Naive thymus-derived CD4-positive, alpha-beta T cell (primary cell): ENCODE measurements at regions not wholly inside any gene's neighbourhood (a gene's known extent, or its start where the extent isn't known, plus 50 kb on each side); places are given as distances from the start of the nearest gene placed in this dataset.

Source experiments
- ATAC-seq: fragments of 150-1000 bp; cut with Tn5 transposase; 2 replicates; pipeline ENCODE4 v1.10.0; 2021; ENCODE audit warnings: mild to moderate bottlenecking, moderate library complexity
- CTCF ChIA-PET: fragments of 350-600 bp; sonication (Branson Sonifier 250); formaldehyde crosslinking; loops from one replicate; lab custom pipeline; 2021; ENCODE audit warnings: antibody characterized with exemption; lab: Charles Lee
- POLR2A ChIA-PET: fragments of 350-600 bp; sonication (Branson Sonifier 250); formaldehyde crosslinking; loops from one replicate; lab custom pipeline; 2021; ENCODE audit warnings: antibody characterized with exemption, inconsistent platforms; lab: Charles Lee
- DNase-seq, 9 donors: peaks; one replicate each; pipeline versions ENCODE4 v3.0.0 to v3.0.0-alpha.2; 2020 to 2022; ENCODE audit warnings: mixed read lengths in 1 of 9
- H3K27ac ChIP-seq: one replicate; pipeline ENCODE4 v1.7.0; 2013; ENCODE audit warnings: mild to moderate bottlenecking, low read depth, low read length, moderate library complexity
- H3K27me3 ChIP-seq, 2 donors: one replicate each; pipeline ENCODE4 v1.7.0; 2013; ENCODE audit warnings: low read length in 2 of 2, mild to moderate bottlenecking in 2 of 2, moderate library complexity in 2 of 2; ENCODE audit not compliant: control insufficient read depth in 2 of 2, insufficient read depth in 2 of 2
- H3K36me3 ChIP-seq, 3 experiments: 1 replicate in 2 of 3; 2 replicates in 1 of 3; pipeline ENCODE4 v1.7.0; 2013; ENCODE audit warnings: low read length in 3 of 3, mild to moderate bottlenecking in 3 of 3, moderate library complexity in 1 of 3; ENCODE audit not compliant: insufficient read depth in 3 of 3, control insufficient read depth in 2 of 3
- H3K4me1 ChIP-seq, 2 donors: one replicate each; pipeline ENCODE4 v1.7.0; 2013; ENCODE audit warnings: low read length in 2 of 2, mild to moderate bottlenecking in 2 of 2, moderate library complexity in 1 of 2; ENCODE audit not compliant: control insufficient read depth in 2 of 2, insufficient read depth in 2 of 2
- H3K4me3 ChIP-seq: 2 replicates; pipeline ENCODE4 v1.7.0; 2013; ENCODE audit warnings: mild to moderate bottlenecking, low read length
- H3K9me3 ChIP-seq, 3 experiments: 1 replicate in 2 of 3; 2 replicates in 1 of 3; pipeline ENCODE4 v1.7.0; 2013; ENCODE audit warnings: low read length in 3 of 3; ENCODE audit not compliant: control insufficient read depth in 2 of 3
- H3K27ac Mint-ChIP-seq, 9 donors: one replicate each; pipeline ENCODE4 v1.8.0; 2020 to 2022; ENCODE audit warnings: mixed read lengths in 9 of 9, mild to moderate bottlenecking in 8 of 9, moderate library complexity in 5 of 9, inconsistent platforms in 2 of 9
- H3K27me3 Mint-ChIP-seq, 5 donors: one replicate each; pipeline ENCODE4 v1.8.0; 2021 to 2022; ENCODE audit warnings: mixed read lengths in 5 of 5, mild to moderate bottlenecking in 1 of 5
- H3K36me3 Mint-ChIP-seq, 5 donors: one replicate each; pipeline ENCODE4 v1.8.0; 2020 to 2022; ENCODE audit warnings: mixed read lengths in 5 of 5, mild to moderate bottlenecking in 3 of 5, inconsistent platforms in 1 of 5
- H3K4me1 Mint-ChIP-seq, 7 donors: one replicate each; pipeline ENCODE4 v1.8.0; 2020 to 2022; ENCODE audit warnings: mixed read lengths in 7 of 7, mild to moderate bottlenecking in 3 of 7, inconsistent platforms in 1 of 7
- H3K4me3 Mint-ChIP-seq, 10 donors: one replicate each; pipeline ENCODE4 v1.8.0; 2020 to 2022; ENCODE audit warnings: mild to moderate bottlenecking in 10 of 10, mixed read lengths in 10 of 10, moderate library complexity in 6 of 10, inconsistent platforms in 2 of 10
- H3K9me3 Mint-ChIP-seq, 11 donors: one replicate each; pipeline ENCODE4 v1.8.0; 2020 to 2022; ENCODE audit warnings: mixed read lengths in 11 of 11, mild to moderate bottlenecking in 4 of 11, inconsistent platforms in 1 of 11, moderate library complexity in 1 of 11
- intact Hi-C, 2 donors: fragments of 100-400 bp; cut with micrococcal nuclease; formaldehyde crosslinking; loops; one replicate each; pipeline ENCODE4 v1.15.1; 2023

DNA sequence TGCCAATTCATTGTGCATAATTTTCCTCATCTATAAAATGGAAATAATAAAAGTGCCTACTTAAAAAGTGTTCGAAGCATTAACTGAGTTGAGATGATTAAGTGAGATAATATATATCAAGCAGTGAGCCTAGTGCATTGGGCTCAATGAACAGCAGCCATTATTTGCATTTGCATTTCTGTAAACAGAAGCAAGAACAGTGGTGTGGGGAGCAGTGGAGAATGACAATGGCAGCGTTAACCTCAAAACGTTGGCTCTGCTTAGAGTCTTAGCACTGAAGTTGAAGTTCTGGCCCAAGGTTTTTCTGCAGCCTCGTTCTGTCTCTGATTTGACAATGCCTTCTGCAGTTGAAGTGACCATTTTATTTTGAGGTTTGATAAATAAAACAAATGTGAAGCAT, 466.3 kb upstream of the ONECUT1 start:
- Mint-ChIP-seq H3K27ac (no peak overlapping the region), H3K4me1 (no peaks in the 10 kb centered on the region), H3K9me3 (peaks cover 0 to 2% (median 0%) of the 10 kb centered on the region in 11 donors), H3K27me3 (peaks cover 0 to 12% (median 0%) of the 10 kb centered on the region in 5 donors), H3K36me3 (no peaks in the 10 kb centered on the region), H3K4me3 (no peak overlapping the region)
- Histone ChIP-seq H3K36me3 (no peaks in the 10 kb centered on the region), H3K27ac (no peak overlapping the region), H3K27me3 (no peaks in the 10 kb centered on the region), H3K4me1 (no peaks in the 10 kb centered on the region), H3K9me3 (no peaks in the 10 kb centered on the region), H3K4me3 (no peak overlapping the region)
- POLR2A ChIA-PET = no interaction called here
- ATAC-seq (no peak), DNase-seq (no peak)
- CTCF ChIA-PET = no interaction called here
- intact Hi-C loops = no loop called here

GRCh38 chr15:53256043-53256442, 465.9 kb upstream of the ONECUT1 start:
- Histone ChIP-seq H3K4me1 (no peaks in the 10 kb centered on the region), H3K27me3 (no peaks in the 10 kb centered on the region), H3K4me3 (no peak overlapping the region), H3K27ac (no peak overlapping the region), H3K36me3 (no peaks in the 10 kb centered on the region), H3K9me3 (no peaks in the 10 kb centered on the region)
- Mint-ChIP-seq H3K4me1 (no peaks in the 10 kb centered on the region), H3K27me3 (peaks cover 0 to 10% (median 0%) of the 10 kb centered on the region in 5 donors), H3K27ac (no peak overlapping the region), H3K36me3 (no peaks in the 10 kb centered on the region), H3K4me3 (no peak overlapping the region), H3K9me3 (peaks cover 0 to 2% (median 0%) of the 10 kb centered on the region in 11 donors)
- POLR2A ChIA-PET = no interaction called here
- CTCF ChIA-PET = no interaction called here
- no peak for DNase-seq
- ATAC-seq = no peak
- intact Hi-C loops = no loop called here

- POLR2A ChIA-PET = no interaction called here
These were observed 461.9 kb upstream of the ONECUT1 start for GRCh38 chr15:53251996-53252395.

GRCh38 chr15:53251523-53251922, 461.4 kb upstream of the ONECUT1 start:
- H3K36me3 ChIP-seq = no peaks in the 10 kb centered on the region
- intact Hi-C loops = no loop called here
- H3K9me3 ChIP-seq = no peaks in the 10 kb centered on the region
- H3K4me3 Mint-ChIP-seq = no peak overlapping the region
- no peak overlapping the region for H3K27ac Mint-ChIP-seq
- H3K36me3 Mint-ChIP-seq = no peaks in the 10 kb centered on the region
- no peak overlapping the region for H3K4me3 ChIP-seq
- H3K4me1 ChIP-seq = no peaks in the 10 kb centered on the region
- no peaks in the 10 kb centered on the region for H3K4me1 Mint-ChIP-seq
- no peak for DNase-seq
- peaks cover 0 to 6% (median 0%) of the 10 kb centered on the region in 5 donors for H3K27me3 Mint-ChIP-seq
- H3K9me3 Mint-ChIP-seq = peaks cover 0 to 5% (median 0%) of the 10 kb centered on the region in 11 donors
- POLR2A ChIA-PET = no interaction called here
- no peak for ATAC-seq
- CTCF ChIA-PET = no interaction called here
- H3K27ac ChIP-seq = no peak overlapping the region
- H3K27me3 ChIP-seq = no peaks in the 10 kb centered on the region

More at GRCh38 chr15:53251996-53252395, 461.9 kb upstream of the ONECUT1 start:
- intact Hi-C loops = no loop called here
- Mint-ChIP-seq H3K4me1 (no peaks in the 10 kb centered on the region), H3K9me3 (peaks cover 0 to 3% (median 0%) of the 10 kb centered on the region in 11 donors), H3K27me3 (peaks cover 0 to 6% (median 0%) of the 10 kb centered on the region in 5 donors), H3K36me3 (no peaks in the 10 kb centered on the region), H3K4me3 (no peak overlapping the region), H3K27ac (no peak overlapping the region)
- Histone ChIP-seq H3K27me3 (no peaks in the 10 kb centered on the region), H3K4me3 (no peak overlapping the region), H3K9me3 (no peaks in the 10 kb centered on the region), H3K36me3 (no peaks in the 10 kb centered on the region), H3K4me1 (no peaks in the 10 kb centered on the region), H3K27ac (no peak overlapping the region)
- no peak for DNase-seq
- ATAC-seq = no peak
- CTCF ChIA-PET = no interaction called here

GRCh38 chr15:53247041-53247708, 457.0 kb upstream of the ONECUT1 start:
- H3K36me3 Mint-ChIP-seq = no peaks in the 10 kb centered on the region
- DNase-seq (no peak), ATAC-seq (no peak)
- H3K27ac Mint-ChIP-seq = no peak overlapping the region
- ChIA-PET POLR2A (no interaction called here), CTCF (no interaction called here)
- intact Hi-C loops = no loop called here
- no peak overlapping the region for H3K4me3 Mint-ChIP-seq
- Histone ChIP-seq H3K4me1 (no peaks in the 10 kb centered on the region), H3K4me3 (no peak overlapping the region), H3K27me3 (no peaks in the 10 kb centered on the region), H3K27ac (no peak overlapping the region), H3K36me3 (no peaks in the 10 kb centered on the region), H3K9me3 (no peaks in the 10 kb centered on the region)
- H3K27me3 Mint-ChIP-seq = peaks cover 0 to 6% (median 0%) of the 10 kb centered on the region in 5 donors
- H3K4me1 Mint-ChIP-seq = no peaks in the 10 kb centered on the region
- peaks cover 0 to 6% (median 0%) of the 10 kb centered on the region in 11 donors for H3K9me3 Mint-ChIP-seq

DNA sequence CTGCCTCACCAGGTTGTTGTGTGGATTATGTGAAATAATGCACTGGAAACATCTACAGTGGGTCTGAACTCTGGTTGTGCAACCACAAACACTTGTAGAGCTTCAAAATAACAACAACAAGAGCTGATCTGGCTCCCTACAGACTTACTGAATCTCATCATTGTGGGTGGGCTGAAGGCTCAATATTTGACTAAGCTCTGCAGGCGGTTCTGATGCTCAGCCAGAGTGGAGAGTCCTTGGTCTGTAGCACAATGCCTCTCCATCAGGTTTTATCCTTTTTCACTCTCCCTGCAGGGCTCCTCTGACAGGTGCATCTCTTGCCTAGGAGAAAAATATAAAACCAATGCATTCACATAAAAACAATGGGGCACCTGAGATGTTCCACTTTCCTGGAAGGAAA, 456.3 kb upstream of the ONECUT1 start:
- no peak overlapping the region for H3K4me3 ChIP-seq
- Mint-ChIP-seq H3K9me3 (peaks cover 0 to 6% (median 0%) of the 10 kb centered on the region in 11 donors), H3K4me3 (no peak overlapping the region), H3K4me1 (no peaks in the 10 kb centered on the region), H3K27me3 (peaks cover 0 to 6% (median 0%) of the 10 kb centered on the region in 5 donors), H3K27ac (no peak overlapping the region), H3K36me3 (no peaks in the 10 kb centered on the region)
- ATAC-seq = no peak
- CTCF ChIA-PET = no interaction called here
- no peaks in the 10 kb centered on the region for H3K27me3 ChIP-seq
- intact Hi-C loops = no loop called here
- no peaks in the 10 kb centered on the region for H3K4me1 ChIP-seq
- DNase-seq = no peak
- no peak overlapping the region for H3K27ac ChIP-seq
- H3K36me3 ChIP-seq = no peaks in the 10 kb centered on the region
- POLR2A ChIA-PET = no interaction called here
- no peaks in the 10 kb centered on the region for H3K9me3 ChIP-seq

DNA sequence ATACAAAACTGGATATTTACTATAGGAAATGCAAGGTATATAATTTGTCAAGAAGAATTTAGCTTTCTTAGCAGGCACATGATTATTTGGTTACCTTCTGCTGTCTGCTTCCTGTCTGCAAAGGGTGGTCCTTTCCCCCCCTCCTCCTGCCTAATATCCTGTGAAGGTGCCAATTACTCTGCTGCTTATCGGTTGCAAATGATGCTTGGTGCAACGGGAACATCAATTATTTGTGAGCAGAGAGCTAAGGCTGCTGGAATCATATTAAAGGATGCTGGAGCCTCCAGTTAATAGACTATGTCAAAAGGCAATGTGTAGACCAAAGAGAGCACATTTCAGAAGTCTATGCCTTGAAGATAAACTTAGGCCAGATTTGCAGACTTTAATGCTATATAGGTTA, 443.7 kb upstream of the ONECUT1 start:
- Histone ChIP-seq H3K27me3 (no peaks in the 10 kb centered on the region), H3K27ac (no peak overlapping the region), H3K9me3 (no peaks in the 10 kb centered on the region), H3K36me3 (no peaks in the 10 kb centered on the region), H3K4me1 (no peaks in the 10 kb centered on the region), H3K4me3 (no peak overlapping the region)
- ChIA-PET POLR2A (no interaction called here), CTCF (no interaction called here)
- Mint-ChIP-seq H3K4me1 (peaks cover 0 to 2% (median 0%) of the 10 kb centered on the region in 7 donors), H3K27me3 (peaks cover 0 to 8% (median 0%) of the 10 kb centered on the region in 5 donors), H3K9me3 (no peaks in the 10 kb centered on the region), H3K4me3 (no peak overlapping the region), H3K27ac (no peak overlapping the region), H3K36me3 (no peaks in the 10 kb centered on the region)
- no peak for ATAC-seq
- no peak for DNase-seq
- intact Hi-C loops = no loop called here
